Kidney capillary endothelial cell (primary cell): ENCODE measurements at regions not wholly inside any gene's neighbourhood (a gene's known extent, or its start where the extent isn't known, plus 50 kb on each side); places are given as distances from the start of the nearest gene placed in this dataset.
"Not testable (repeated sequence)": the region's sequence is repeated elsewhere in the genome, so short reads cannot be mapped to it uniquely, and the experiment has no call there.

Source experiments
- DNase-seq: peaks from one replicate; pipeline ENCODE4 v3.0.0-alpha.2; 2018; ENCODE audit warnings: low spot score

DNA sequence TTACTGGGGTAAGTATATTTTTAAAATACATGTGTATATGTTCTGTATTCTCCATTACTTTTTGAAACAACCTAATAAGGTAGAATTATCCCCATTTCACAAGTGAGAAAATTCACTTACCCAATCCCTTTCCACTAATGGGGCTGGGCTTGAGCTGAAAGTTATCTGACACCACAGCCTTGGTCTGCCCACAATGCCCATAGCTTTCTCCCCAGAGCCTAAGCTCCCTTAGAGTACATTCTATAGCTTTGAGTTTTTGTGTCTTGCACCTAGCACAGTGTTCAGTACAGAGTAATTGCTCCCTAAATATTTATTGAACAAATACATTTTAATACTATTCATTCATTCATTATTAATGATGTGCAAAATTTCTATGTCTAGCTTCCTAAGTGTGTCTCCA is 152.7 kb upstream of the RUNX1 start:
- DNase-seq: no peak

DNA sequence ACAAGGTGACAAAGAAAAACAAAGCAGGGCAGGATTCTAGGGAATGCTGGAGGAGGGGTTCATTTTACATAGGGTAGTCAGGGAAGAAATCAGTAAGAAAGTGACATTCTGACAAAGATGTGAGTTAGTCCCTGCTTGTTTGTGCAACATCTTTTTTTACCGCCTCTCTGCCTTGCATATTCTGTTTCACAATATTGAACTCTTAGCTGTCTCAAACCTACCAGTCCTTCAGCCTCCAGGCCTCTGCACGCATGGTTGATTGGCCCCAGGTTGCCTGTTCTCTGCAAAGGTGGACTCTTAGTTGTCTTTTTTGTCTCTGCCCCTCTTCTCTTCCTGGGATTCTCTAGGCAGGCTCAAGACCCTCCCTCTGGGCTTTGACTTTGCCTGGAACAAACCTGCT is 152.2 kb upstream of the RUNX1 start:
- DNase-seq: no peak

DNA sequence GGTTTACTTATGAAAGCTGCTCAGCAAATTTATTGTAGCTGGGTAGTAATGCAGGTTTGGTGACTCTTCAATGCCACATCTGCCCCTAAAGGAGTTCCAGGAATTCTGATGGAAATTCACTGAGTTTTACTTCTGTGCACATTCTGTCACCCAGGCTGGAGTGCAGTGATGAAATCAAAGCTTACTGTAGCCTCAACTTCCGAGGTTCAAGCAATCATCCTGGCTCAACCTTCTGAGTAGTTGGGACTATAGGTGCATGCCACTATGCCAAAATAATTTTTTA is 150.6 kb upstream of the RUNX1 start:
- no peak for DNase-seq

DNA sequence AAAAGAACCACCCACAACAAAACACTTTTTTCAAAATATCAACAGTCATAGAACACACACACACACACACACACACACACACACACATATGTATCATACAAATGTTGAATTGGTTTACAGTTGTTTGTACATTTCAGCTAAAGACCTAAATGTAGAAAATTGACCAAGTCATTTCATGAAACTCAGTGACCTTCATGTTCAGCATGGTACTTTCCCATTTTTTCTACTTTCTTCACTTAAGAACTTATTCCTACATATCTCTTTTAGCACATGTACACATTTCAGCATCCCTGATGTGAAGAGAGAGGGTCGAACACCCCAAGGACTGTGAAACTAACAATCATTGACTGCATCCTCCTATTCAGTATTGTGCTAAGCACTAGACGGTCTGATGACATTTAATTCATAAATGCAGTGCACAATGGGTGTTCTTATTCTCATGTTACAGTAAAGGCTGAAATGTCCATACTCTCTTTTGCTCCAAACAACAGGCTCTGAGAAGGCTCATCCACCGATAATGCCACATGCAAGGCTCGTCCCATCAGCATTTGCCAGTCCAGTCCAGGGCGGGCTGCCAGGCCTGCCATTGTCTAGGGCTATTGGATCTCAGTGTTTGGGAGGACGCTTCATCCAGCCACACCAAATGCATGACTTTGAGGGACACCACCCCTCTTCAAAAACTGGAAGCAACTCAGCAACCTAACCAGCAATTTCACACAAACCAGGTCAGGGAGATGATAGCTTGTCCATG is 150.1 kb upstream of the RUNX1 start:
- DNase-seq: no peak

DNA sequence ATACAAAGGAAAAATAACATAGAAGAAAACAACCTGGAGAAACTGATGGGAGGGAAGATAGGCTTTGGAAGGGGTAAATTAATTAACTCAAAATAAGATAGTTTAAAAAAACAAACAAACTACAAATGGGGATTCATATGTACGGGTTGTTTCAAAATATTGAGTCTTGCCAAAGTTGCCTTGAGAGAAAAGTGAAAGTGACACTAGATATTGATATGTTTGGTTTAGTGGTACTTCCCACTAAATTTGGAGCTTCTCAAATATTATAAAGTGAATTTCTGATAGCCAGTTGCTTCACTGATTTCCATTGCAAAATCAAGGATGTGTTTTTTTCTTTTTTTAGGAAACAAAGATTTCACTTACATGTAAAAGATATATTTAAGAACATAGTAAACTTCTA is 149.5 kb upstream of the RUNX1 start:
- DNase-seq: no peak

DNA sequence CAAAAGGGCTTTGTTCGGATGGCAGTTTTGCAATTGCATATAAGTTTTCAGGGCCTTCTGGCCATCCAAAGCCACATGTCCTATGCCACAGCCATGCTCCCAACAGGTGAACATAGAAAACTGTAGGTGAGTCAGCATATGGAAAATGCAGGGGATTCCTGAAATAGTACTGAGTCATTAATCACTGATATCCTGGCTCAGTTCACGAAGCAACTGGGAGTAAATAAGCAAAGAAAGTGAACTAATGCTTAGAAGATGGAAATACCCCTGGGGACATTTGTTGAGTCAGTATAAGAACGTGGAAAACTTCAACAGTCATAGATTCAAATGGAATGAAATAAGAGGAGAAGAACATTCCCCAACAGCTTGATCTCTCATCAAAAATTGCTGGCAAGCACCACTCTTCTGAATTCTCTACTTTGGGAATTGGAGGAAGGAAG is 148.9 kb upstream of the RUNX1 start:
- DNase-seq: no peak

DNA sequence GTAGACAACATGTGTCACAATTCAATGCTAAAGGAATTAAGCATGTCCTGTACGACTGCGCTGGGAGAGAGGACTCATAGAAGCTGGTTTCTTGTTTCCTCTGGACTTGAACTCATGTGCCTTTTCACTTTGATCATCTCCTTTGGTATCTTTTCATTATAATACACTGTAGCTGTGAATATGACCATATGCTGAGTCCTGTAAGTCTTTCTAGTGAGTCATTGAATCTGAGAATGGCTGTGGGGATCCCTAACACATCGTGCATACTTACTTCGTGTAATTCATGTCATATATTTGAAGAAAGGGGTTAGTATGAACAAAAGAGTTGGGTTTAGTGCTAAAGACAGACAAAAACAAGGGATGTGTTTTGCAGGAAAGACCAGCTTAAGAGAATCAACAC is 148.1 kb upstream of the RUNX1 start:
- no peak for DNase-seq

DNA sequence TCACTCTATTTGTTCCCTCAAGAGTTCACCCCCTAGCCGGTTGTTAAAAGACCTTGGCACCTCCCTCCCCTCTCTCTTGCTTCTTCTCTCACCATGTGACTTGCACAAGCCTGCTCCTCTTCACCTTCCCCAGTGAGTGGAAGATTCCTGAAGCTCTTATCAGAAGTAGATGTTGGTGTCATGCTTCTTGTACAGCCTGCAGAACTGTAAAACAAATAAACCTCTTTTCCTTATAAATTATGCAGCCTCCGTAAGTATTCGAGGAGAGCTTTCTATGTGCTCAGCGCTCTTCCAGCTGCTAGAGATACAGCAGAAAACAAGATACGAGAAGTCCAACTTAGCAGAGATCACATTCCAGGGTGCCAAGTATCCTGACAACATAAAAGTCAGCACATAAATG is 147.0 kb upstream of the RUNX1 start:
- DNase-seq: no peak

DNA sequence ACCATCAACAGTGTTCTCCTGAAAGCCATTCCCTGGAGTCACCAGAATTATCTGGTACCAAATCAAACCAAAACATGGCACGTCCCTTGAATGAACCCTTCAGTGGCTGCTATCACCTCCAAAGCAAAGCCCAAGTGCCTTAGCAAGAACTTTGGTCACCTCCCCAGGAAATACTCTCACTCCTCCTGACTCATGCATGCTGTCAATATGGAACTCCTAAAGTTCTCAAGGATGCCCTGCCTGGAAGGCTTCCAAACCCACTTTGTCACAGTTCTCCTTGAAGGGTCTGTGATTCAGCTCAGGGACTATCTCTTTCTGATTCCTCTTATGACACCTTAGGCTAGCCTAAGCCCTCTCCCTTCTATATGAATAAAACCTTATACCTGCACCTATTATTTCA is 146.1 kb upstream of the RUNX1 start:
- no peak for DNase-seq

DNA sequence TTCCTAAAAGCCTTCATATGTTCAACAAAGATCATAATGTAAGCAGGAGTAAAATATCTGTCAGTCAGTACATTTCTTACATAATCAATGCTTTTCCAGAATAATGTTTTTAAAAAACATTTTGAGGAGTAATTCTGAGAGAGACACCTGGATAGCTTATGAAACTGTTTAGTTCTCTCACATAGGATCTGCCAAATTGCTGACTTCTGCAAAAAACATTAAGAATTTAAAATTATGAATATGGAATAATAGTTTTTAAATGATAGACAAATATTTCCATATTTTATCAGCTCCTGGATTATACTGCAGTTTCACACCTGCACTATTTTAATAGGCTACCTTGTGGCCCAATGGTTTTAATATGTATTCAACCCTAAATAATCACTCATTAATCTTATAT is 142.7 kb upstream of the RUNX1 start:
- DNase-seq: no peak

DNA sequence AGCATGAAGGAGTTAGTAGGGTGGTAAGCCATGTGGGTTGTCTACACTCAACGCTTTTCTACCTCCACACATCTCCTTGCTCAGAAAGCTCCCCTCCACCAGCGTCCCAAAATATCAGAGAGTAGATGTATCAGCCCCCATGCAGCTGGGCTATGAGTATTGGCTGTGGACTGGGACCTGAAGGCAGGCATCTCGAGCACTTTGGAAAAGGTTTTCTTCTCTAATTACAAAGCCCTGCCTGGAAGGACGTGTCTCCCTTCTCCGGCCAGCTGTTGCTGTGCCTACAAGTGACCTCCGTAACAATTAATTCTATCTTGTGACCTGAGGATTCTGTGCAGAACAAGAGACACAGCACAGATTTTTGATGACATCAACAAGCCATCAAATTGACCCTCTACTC is 142.0 kb upstream of the RUNX1 start:
- DNase-seq: no peak

DNA sequence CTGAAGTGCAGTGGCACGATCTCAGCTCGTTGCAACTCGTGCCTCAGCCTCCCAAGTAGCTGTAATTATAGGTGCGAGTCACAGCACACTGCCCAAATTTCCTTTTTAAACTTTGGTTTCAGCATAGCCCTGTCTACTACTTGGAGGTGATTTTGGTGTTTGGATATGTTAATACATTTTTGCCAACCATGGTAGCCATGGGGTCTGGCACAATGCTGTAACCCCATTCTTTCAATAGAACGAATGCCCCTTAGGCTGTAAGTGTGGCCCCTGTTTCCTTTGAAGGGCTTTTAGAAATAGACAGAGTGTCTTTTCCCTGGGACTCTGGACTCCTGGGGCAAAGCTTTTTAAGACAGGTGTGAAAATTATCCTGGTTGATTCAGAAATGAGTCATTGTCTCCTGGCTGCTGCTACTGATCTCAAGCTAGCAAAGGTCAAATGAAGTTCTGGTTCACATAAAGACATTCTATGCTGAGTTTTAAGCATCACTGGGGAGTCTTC is 141.1 kb upstream of the RUNX1 start:
- no peak for DNase-seq

DNA sequence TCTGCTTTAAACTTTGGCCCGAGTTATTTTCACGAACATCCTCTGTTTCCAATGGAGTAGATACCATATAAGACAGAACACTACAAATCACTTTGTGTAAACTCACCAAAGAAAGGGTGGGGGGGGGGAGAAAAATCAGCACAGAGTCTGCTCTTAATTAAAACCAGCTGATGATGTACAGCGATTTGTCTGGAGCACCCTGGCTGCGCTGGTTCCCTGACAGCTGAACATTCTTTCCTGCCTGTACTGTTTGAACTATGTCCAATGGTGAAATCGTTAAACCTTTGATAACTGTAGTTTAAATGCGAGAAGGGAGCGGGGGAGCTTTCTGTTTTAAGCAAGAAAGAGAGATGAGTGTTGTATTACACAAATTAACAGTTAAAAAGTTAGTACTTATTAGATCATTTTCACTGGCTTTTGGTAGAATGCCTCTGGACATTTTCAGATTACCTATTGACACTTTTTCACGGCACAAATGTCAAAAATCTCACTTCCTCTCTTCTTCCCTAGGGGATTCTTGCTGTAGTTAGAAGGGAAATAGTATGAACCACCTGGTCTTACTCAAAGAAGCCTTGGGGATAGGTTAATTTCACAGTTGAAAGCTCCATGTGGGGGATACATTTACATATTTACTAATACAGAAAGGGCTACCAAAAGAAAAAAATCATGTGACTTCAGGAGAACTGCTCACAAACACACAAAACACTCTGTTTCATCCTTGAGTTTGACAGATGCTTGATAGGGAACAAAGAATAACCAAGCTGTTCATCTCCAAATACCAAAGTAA is 140.2 kb upstream of the RUNX1 start:
- DNase-seq: no peak

DNA sequence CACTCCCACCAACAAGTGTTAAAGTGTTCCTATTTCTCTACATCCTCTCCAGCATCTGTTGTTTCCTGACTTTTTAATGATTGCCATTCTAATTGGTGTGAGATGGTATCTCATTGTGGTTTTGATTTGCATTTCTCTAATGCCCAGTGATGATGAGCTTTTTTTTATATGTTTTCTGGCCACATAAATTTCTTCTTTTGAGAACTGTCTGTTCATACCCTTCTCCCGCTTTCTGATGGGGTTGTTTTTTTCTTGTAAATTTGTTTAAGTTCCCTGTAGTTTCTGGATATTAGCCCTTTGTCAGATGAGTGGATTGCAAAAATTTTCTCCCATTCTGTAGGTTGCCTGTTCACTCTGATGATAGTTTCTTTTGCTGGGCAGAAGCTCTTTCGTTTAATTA is 134.3 kb upstream of the RUNX1 start:
- DNase-seq: not testable (repeated sequence)

DNA sequence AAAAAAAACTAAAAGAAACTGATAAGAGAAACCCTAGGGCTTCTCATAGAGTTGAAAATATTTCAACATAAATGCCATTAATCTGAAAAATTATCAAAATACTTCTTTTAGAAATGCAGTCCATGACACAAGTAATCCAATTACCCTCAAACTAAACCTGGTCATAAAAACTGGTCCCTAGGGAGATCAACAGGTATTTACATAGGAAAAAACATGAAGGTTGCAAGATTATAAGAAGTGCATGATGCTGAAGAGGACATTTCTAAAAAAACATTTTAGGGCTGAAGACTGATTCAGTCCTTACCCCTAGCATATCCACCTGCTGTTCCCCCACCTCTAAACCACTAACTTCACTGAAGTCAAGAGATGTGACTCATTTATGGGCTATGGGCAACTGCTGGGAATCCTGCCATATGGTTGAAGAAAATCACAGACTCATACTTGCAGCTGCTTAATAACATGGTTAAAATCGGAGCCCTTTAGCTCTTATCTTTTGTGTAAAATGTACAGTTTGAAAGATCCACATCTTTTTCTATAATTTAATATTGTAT is 131.0 kb upstream of the RUNX1 start:
- no peak for DNase-seq

DNA sequence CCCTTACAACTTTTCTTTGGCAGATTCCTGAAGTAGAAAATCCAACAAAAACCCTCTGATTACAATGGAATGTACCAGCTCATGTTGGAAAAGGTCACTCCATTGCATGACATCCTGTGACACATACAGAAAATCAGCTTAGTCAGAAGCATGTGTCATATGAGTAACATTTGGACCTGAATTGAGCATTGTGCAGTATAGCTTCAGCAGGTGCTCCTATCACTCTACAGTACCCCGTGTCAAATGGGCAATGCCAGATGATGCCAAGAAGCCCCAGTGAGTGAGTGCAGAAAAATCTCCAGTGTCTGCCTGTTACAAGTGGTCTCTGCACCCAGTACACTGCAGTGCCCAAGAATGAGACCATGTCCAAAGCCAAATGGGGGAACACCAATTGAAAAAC is 129.7 kb upstream of the RUNX1 start:
- DNase-seq: peak; percentile 10

DNA sequence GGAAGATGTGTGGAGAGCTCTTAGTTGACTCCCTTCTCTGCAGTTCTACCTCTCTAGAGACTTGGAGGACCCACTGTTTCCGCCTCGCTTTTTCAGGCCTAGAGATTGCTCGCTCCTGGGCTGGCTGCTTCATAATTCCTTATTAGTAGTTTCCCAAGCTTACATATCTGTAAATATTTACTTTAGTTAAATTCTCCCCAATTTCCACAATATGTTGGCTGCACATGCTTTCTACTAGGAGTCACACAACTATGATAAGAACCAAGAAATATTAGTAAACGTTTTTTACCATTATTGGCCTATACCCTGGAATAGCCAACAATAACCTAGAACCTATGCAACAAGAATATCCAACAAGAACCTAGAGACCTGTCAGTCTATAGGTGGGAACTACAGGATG is 129.0 kb upstream of the RUNX1 start:
- DNase-seq: no peak

DNA sequence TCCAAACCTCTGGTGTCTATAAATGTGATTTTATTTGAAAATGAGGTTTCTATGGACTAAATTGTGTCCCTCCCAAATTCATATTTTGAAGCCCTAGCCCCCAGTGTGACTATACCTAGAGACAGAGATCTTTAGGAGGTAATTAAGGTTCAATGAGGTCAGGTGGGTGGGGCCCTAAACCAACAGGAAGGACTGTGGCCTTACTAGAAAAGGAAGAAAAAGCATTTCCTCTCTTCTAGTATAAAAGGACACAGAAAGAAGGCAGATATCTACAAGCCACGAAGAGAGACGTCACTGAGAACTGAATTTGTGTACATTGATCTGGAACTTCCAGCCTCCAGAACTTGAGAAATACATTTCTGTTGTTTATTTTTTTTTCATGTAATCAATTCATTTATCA is 123.1 kb upstream of the RUNX1 start:
- no peak for DNase-seq

DNA sequence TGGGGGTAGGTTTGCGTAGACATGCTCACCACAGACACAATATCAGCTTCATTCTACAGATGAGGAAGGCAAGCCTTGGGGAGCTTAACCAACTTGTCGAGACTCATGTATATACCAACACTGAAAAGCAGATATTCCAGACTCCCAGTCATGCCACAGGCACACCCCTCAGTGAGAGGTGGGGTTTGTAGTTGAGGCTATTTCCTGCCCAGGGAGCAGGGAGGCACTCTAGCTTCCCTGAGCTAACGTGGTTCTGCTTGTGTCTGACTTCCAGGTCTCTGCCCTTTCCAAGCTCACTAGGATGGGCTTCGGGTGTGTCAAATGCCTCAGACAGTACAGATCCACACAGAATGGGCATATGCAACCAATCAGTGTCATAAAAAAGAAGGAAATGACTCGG is 122.3 kb upstream of the RUNX1 start:
- no peak for DNase-seq

DNA sequence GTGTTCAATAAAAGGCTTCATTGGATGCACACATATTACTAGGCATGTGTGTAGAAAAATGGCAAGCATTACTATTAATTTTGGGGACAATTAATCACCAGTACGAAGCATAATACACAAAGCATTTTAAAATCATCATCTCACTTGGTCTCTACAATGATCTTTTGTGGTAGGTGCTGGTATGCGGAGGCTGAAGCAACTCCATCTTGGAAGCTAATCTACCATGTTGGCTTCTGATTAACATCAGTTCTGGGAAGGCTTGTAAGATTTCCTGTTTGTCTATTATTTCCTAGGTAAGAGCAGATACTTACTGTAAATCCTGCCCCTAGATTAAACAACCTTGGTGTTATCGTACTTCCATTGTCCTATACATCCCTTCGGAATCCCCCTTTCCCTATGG is 121.7 kb upstream of the RUNX1 start:
- no peak for DNase-seq

DNA sequence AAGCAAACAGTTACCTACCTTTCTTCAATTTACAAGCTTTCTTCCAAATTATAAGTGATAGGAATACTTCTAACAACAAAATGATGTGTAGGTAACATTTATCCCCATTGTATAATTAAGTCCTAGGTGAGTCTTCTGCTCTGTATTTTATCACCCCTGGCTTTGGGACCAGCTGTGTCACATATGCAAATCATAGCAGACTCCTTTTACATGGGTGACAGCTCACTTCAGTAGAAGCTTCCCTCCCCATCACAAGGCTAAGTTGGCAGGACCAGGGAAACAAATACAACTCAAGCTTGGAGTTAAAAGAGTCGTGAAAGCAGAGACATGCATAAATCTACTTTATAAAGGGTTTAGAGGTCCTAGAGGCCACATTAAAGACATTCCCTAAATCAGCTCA is 121.1 kb upstream of the RUNX1 start:
- DNase-seq: no peak

DNA sequence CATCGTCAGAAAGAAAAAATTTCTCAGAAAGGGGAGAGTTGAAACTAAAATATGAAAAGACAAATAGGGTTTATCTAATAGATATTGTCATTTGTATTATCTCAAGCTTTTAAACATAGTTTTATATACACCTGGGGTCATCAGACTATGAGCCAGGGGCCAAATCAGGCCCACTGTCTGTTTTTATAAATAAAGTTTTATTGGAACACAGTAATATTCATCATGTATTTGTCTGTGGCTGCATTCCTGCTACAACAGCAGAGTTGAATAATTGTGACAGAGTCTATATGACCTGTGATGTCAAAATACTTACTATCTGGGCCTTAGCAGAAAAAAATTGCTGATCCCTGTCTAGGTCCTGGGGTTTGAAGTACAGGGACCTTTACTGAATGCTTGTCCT is 120.5 kb upstream of the RUNX1 start:
- no peak for DNase-seq

DNA sequence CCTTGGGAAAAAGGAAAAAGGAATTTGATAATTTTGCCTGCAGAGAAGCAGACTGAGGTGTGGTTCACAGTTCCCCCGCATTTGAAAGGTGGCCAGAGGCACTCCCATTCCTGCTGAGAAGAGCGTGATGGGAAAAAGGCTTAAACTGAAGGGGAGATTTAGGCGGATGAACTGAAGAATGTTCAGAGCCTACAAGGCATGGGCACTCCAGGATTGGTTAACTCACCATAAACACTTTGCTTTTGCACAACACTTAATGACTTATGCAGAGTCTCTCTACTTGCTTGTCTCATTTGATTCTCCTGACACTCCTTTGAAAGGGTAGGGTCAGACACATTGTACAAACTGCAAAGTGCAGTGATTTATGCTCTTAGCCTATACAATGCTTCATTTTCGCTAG is 119.6 kb upstream of the RUNX1 start:
- DNase-seq: no peak
